NCI-H1092 (cell line): ENCODE measurements at regions not wholly inside any gene's neighbourhood (a gene's known extent, or its start where the extent isn't known, plus 50 kb on each side); places are given as distances from the start of the nearest gene placed in this dataset.

Source experiments
- DNase-seq: peaks from one replicate; lab custom pipeline; 2025; lab: John Stamatoyannopoulos, UW

DNA sequence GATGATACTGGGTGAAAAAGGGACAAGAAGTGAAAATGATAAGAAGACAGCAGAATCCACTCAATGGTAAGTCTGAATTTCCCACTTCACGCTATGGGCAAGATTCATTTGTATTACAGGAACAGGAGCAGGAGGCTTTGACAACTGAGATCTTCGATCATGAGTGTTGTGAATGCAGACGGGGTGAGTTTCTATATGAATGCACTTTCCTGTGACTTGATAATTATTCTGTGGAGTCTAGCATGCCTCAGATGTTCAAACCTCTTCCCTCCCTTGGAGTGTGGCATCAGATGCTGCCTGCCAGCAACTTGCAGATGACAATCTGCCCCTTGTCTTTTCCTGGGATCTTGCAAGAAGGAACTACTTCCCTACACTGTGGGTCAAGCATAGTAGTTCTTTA lies 225.4 kb downstream of the HLX start:
- DNase-seq, result no peak

DNA sequence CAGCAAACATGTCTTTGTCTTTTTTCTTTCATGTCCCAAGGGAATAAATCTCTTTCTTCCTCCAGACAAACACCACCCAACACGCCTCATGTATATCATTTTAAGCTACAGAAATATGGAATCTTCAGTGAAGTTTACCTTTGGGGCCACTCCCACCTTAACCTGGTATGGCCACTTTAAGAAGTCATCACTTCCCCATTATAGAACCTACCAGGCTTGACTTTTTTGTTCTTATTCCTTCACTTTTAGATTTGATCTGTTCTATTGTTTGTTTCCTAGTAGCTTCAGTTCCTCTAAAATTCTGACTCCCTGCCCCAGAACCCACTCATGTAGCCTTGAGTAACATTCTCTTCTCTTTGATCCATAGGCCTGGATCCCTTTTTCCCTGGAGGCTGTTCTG lies 226.3 kb downstream of the HLX start:
- DNase-seq, result no peak

DNA sequence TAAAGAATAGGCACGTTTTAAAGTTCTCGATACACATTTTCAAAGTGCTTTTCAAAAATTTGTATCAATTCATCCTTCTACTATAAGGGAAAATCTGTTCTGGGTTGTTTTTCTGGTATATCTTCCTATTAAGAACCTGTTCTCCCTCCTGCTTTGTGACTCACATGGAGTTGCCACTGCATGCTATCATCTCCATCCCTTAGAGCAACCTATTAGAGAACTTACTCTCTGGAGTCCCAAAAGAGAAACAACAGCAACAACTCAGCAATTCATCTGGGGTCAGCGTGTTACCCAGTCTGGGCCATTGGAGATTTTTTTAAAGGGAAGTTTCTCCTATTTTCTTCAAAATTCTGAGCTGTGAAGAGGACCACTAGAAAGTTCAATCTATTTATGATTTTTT lies 227.4 kb downstream of the HLX start:
- no peak for DNase-seq

DNA sequence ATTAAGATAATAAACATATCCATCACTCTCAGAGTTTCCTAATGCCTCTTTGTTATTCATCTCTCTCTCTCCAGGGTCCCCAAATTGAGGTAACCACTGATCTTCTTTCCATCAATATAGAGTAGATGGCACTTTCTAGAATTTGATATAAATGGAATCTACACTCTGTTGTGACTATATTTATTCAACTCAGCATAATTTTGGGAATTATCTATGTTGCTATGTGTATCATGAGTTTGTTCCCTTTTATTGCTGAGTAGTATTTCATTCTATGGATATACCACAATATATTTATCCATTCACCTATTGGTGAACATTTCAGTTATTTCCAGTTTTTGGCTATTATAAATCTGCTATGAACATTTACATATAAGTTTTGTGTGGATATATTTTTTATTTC lies 230.7 kb downstream of the HLX start:
- DNase-seq, result no peak

DNA sequence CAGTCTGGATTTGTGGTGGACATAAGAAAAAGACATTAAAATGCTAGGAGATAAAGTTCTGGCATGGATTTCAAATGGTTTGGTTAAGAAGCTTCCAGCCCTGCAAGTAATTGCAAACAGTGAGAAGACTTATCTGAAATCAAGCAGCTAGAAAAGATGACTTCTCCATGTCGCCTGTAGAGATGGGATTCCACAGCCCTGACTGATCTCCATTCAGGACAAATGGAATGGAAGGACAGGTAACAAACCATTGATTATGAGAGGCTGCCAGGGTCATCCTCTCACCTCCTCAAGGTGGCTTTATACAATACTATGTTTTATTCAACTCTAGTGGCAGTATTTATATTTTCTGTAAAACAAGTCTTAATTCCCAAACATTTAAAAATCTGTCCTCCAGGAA lies 237.9 kb downstream of the HLX start:
- no peak for DNase-seq

DNA sequence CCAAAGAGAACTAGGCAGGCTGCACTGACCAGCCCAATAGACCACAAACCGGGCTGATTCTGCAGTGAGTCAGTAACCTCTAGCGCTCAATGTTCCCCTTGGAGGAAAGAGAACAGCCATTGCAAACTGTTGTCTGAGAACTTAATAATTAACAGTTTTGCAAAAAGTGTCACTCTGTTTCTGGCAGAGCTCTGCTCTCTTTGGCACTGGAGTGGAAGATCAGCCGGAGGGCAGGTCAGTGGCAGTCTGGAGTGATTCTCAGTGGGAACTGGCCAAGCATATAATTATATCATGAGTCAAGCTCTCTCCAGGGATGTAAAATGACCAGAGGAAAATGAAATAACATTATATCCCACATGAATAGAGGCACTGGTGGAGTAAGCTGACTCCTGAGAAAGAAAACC lies 238.3 kb downstream of the HLX start:
- no peak for DNase-seq

DNA sequence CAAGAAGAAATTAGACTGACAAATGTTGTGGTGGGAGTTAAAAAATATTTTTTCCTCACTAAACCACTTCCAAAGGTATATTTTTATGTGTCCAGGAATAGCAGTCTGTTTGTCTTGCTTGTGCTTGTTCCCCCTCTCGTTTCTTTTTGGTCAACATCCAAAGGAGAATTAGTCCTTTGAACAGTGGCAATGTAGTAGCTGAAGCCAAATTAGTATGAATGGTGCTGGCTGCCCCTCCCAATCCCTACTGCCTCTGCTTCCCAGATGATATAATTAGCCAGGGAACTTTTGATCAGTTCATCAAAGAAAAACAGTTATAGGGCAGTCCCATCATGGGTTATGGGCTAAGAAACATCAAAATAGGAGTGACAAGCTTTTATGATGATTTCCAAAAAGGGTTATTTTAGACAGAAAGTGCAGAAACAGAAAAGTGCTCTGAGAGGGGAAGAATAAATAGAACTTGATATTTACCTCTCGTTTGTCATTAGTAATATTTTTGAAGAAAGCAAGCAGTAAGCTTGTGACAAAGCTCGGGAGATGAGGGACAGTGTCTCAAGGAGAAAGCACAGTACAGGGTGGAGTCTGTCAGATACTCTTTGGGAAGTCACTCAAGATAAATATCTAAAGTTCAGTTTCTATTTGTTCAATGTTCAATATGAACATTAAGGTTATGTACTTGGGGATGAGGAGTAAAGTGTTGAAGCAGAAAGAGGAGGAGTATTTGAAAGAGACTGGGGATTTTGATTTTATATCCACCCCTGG lies 239.1 kb downstream of the HLX start:
- DNase-seq, result no peak

DNA sequence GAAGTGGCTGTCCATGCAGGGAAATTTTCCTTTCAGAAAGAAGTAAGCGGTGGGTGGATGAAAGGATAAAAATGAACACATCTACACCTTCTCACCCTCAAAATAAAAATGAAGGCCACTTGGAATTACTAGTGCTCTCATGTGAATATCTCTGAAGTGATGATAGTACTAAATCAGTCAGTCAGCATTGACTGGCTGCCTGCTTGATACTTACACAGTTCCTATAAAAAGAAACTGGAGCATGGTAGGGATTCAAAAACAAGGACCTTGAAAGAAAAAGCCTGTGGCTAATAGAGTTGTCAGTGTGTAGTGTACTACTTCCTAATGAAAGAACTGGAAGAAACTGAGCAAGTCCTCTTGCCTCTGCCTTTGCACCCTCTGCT lies 239.7 kb downstream of the HLX start:
- DNase-seq, result no peak

DNA sequence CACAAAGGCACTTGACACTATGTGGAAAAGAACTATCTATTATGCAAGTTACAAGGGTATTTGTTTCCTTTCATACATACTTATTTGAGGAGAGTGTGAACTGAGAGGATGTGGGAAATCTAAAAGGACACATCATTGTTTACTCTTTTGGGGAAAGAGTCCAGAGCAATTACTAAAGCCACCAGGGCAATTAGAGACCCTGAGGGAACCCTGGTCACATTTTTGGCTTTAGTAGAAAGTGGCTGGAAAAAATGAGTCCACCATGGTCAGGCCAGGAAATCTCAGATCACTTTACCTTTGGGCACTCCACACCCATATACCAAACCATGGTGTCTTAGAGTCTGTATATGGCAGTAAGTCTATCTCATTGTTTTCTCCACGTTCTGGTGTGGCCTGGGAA lies 243.3 kb downstream of the HLX start:
- no peak for DNase-seq

DNA sequence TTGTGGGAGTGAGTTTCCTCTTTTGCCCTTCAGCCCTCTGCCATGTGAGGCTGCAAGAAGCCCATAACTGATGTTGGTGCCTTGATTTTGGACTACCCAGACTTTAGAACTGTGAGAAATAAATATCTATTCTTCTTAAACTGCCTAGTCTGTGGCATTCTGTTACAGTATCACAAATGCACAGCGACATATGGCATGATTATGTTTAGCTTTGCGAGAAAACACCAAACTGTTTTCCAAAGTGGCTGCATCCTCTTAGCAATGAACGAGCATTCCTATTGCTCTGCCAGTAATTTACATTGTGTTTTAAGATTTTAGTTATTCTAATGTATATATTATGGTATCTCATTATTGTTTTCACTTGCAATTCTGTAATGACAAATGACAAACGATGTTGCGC lies 246.7 kb downstream of the HLX start:
- no peak for DNase-seq

DNA sequence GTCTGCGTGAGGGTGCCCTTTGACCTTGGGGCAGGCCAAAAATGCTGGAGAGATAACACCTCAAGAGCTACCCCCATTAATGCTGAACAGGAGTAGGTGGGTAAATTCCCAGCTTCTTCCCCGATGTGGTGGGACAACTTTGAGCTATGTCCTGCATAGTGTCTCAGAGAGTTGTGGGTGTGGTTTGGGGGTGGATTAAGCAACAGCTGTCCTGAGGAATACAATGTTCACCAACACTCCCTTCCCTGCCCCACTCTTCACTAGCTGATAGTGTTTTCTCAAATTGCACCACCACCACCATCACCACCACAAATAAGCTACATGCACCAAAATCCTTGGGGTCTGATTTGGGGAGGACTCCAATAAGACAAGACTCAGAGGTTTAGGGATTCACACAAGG lies 258.4 kb downstream of the HLX start:
- no peak for DNase-seq

DNA sequence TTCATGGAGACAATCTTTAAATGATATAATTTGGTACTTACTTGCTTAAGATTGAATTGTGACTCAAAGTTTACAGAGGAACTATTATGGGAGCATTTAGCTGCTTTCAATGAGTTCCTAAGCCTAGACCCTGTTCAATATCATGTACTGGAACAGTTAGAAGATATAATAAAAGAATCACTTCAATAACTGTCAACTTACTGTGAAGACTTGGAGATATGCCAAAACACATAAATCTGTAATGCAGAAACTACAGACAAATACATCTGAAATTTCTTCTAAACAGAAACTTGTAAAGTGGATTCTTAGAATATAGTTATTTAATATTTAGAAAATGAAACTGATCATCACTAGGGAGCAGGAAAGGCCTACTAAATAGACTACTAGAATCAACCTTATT lies 259.3 kb downstream of the HLX start:
- DNase-seq, result no peak

DNA sequence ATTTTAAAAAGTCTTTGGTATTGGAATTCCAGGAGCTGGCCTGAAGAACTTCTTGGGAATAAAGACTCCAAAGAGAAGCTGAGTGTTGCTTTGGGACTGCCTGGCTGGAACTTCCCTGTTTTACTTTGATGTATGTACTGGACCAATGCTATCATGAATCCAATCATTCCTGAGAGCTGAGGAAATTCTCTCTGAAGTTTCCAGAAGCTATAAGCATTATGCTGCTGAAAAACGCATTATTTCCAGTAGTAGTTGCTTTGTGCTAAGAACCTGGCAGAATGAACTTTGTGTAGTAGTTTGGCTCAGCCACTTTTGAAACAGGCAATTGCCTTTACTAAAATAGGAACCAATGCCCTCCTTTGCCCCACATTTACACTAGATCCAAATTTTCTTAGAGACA lies 260.7 kb downstream of the HLX start:
- DNase-seq, result no peak

DNA sequence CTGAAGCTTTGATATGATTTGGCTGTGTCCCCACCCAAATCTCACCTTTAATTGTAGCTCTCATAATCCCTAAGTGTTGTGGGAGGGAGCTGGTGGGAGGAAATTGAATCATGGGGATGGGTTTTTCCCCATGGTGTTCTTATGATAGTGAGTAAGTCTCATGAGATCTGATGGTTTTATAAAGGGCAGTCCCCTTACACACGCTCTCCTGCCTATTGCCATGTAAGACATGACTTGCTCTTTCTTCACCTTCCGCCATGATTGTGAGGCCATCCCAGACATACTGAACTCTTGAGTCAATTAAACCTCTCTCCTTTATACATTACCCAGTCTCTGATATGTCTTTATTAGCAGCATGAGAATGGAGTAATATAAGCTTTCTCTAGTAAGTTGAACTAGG lies 261.9 kb downstream of the HLX start:
- no peak for DNase-seq

DNA sequence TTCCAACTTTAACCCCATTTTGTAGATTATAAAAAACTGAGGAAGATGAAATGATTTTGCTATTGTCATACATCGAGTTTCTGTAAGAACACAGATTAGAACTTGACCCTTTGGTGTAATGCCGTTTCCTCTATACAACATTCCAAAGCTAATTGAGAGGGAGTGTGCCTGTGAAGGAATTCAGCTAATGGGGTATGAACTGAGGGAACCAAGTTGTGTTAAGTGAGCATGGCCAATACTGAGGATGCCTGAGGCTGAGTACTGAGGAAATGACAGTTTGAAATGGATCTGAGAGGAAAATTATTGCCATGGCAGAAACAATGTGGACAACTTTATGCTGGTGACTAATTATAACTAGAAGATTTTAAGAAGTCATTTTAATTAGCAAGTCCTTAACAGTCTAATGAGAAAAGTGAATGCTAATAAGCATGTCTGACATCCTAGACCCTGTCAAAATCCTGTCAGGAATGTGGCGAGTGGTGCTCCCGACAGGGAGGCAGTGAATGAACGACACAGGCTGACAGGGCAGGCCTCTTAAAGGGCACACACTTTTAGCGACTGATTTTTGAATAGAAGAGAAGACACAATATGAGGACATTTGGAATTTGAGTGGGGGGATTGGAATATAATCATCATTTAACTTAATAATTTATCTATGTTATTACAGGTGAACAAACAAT lies 262.5 kb downstream of the HLX start:
- DNase-seq, result no peak

DNA sequence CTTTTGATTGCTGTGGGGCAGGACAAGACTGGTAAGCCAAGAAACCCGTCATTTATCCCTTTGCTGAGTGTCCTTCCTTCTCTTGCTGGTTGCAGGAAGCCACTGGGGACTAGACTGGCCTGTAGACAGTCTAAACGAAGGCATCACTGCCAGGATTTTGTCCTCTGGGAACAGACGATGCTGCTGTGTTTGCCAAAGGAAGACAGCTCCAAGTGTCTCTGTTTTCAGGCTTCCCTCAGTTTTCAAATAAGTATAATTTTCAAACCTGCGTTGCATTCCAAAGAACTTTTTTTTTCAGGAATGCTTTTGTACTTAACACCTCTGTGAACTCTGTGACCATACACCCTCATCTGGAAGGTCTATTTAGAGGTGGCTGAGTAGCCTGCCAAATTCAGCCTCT lies 269.4 kb downstream of the HLX start:
- no peak for DNase-seq

DNA sequence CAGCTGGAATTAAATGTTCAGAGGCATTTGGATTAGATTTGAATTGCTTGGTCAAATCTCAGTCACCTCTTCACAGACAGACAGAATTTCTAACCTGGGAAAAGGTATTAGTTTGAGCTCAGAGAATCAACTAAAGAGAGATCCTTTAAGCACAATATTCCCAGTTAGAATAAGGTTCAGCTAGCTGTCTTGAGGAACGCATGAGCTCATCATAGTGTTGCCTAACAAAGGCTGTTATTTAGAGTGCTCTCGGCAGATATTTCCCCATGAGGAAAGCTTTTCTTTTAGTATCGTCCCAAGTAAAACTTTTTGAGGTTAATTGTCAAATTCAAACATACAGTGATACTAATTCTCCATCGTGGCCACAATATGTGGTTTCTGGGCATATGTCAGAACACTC lies 269.9 kb downstream of the HLX start:
- no peak for DNase-seq

DNA sequence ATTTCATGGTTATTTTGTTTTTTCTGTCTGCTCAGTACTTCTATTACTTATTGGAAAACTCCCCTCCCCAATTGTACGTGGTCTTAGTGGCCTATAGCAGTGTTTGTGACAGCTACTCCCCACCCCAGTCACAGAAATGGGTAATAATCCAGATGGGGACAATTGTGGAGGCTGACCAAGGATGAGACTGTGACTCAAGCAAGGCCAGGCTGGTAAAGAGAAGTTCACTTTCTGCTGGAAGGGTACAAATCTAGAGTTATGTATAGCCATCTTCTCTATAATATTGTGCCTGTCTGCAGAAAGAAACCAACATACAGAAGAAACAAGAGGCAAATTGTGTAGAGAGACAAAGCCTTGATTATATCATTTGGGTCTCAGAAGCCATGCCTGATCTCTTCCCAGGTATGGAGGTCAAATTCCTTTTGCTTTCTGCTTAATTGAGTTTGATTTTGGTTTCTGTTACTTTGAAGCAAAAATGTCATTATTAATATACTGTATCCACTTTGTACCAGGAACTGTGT lies 270.4 kb downstream of the HLX start:
- DNase-seq, result no peak

DNA sequence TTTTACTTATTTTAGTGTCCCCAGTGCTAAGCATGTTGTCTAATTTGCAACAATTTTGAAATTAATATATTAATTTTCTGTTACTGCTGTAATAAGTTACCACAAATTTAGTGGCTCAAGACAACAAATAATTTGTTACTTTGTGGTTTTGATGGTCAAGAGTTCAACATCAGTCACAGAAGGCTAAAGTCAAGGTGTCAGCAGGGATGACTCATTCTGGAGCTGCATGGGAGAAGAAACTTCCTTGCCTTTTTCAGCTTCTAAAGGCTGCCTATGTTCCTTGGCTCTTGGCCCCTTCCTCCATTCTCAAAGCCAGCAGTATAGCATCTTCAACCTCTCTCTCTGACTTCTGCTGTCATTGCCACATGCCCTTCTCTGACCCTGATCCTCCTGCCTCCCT lies 271.8 kb downstream of the HLX start:
- DNase-seq, result no peak

DNA sequence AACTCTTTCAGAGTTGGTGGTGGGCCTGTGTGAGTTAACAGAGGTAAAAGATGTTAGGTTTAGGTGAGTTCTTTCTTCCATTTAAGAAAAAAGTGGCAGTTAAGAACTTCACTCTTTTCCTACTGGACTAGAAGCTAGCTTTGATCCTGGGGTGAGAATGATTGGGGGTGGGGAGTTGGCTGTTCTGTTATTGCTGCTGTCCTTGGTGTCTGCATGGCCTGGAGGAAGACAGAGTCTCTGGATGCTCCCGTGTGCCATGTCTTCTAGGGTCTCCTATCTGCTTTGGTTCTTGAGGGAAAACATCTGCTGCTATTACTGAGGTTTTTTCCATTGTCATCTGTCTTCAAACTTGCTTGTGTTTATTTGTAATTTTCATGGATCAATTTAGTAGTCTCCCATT lies 275.7 kb downstream of the HLX start:
- no peak for DNase-seq

DNA sequence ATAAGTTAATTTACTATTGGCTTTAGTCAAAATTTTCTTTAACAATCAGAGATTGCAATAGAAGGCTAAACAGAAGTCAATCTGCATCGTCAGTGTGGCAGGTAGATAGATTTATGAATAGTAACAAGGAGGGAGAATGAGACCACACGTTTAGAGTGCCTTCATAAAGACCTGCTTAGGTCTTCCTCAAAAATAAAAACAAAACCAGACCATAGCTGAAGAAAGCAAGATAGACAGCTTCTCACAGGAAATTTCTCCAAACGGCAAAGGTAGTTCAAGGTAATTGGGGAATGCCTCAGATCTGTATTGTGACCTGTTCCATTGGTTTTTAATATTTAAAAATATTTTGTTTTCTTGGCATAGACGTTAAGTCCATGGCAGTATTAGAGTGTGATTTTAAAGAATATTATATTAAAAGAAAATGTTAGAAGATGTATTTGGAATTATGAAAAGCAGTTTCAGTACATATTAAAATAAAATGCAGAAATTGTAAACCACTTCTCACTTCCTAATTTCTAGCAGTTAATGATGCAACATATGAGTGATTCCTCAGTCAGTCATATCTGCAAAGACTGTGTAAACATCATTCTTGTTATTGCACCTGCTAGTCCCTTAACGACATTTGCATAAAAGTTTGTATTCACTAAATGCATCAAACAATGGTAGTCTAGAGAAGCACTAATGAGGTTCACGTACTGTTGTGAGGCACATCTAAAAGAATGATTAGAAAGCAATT lies 278.0 kb downstream of the HLX start:
- DNase-seq, result no peak

DNA sequence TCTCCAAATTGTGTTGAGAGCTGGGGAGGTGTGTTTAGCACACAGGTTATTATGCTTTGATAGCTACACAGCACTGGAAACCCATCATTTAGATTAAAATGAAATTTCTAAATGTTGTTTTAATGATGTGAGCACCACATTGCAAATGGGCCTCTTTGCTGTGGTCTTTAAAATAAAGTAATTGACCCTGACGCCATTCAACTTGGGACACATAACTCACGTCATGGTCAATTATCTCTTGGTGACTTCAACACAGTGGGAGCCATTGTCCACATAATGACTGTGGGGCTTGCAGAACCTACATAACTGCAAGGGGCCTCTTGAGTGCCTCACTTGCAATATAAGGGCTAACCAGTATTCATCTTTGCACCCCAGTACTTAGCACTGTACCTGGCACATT lies 280.4 kb downstream of the HLX start:
- no peak for DNase-seq

DNA sequence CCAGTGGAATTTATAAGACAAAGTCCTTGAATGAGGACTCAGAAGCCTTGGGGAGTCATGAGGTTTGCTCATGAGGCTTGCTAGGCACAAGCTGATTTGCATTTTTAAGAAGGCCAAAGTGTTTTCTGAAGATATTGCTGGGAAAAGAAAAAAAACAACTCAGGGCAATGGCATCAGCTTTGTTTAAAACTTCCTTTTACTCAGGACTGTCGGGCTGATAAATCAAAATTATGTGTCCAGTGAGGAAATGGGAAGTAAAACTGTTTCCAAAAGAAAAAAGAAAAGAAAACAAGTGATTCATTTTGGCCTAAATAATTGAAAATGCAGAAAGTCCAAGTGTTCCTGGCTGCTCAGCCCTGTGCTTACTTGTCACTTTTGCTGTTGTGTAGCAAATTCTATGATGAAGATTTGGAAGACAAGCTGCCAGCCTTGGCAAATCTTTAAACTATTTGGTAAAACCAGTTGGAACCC lies 282.4 kb downstream of the HLX start:
- DNase-seq, result no peak
